ENCODE measurements at regions not wholly inside any gene's neighbourhood (a gene's known extent, or its start where the extent isn't known, plus 50 kb on each side); places are given as distances from the start of the nearest gene placed in this dataset.

DNA sequence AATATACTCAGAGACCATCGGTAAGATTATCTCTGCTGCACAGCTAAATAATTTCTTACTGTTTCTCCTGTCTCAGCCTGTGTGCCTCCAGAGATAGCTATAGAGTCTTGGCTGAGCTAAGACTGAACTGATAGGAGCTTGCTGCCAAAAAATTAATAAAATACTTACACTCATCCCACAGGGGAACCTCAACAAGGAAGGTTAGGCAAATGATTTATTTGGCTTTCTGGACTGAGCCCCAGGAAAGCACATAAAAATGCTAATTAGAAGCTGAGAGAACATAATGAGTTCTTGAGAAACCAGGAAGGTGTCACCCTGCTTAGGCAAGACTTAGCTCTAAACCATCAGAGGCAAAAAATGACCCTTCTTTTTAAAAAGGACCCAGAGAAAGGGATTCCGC, 534.5 kb downstream of the TNS3 start:
- H3K36me3 Mint-ChIP-seq (ENCODE audit: insufficient read depth, unreplicated experiment) = no peaks in the 10 kb centered on the region
- ChIA-PET CTCF (no interaction called here), POLR2A (no interaction called here)
- TF ChIP-seq, protein P1, sequence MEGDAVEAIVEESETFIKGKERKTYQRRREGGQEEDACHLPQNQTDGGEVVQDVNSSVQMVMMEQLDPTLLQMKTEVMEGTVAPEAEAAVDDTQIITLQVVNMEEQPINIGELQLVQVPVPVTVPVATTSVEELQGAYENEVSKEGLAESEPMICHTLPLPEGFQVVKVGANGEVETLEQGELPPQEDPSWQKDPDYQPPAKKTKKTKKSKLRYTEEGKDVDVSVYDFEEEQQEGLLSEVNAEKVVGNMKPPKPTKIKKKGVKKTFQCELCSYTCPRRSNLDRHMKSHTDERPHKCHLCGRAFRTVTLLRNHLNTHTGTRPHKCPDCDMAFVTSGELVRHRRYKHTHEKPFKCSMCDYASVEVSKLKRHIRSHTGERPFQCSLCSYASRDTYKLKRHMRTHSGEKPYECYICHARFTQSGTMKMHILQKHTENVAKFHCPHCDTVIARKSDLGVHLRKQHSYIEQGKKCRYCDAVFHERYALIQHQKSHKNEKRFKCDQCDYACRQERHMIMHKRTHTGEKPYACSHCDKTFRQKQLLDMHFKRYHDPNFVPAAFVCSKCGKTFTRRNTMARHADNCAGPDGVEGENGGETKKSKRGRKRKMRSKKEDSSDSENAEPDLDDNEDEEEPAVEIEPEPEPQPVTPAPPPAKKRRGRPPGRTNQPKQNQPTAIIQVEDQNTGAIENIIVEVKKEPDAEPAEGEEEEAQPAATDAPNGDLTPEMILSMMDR (IDR thresholded peaks at IDR 0.05; ENCODE audit: unreplicated experiment) = no peak
- intact Hi-C loops (cut with micrococcal nuclease) = no loop called here
- H3K9me3 Mint-ChIP-seq (ENCODE audit: unreplicated experiment) = no peaks in the 10 kb centered on the region
- H3K27me3 Mint-ChIP-seq (ENCODE audit: insufficient read depth, unreplicated experiment) = no peaks in the 10 kb centered on the region
- H3K27ac Mint-ChIP-seq (ENCODE audit: low read depth, unreplicated experiment) = no peak overlapping the region
- no TSS peak for BruUV-seq (replicated peaks)
- H3K4me3 Mint-ChIP-seq (ENCODE audit: unreplicated experiment) = no peak overlapping the region
- no peaks in the 10 kb centered on the region for H3K4me1 Mint-ChIP-seq (ENCODE audit: insufficient read depth, unreplicated experiment)
- no peak for DNase-seq (ENCODE audit: unreplicated experiment)

DNA sequence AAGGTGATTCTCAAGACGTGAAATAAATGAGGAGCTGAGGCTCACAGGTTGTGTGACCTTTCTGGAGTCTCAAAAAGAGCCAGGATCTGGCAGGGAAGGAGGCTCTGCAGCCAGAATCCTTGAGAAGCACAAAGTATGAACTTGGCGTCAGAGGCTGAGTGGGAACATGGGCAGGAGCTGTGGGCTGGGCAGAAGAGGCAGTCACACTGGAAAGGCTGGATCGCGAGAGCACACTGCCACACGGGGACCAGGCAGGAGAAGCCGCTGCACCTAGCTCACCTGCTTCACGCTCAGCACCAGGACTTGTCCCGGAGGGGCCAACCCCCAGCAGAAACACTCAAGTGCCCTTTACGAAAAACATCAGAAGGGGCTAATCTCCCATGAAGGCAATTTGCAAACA, 535.0 kb downstream of the TNS3 start:
- TF ChIP-seq, protein P1 (IDR thresholded peaks at IDR 0.05; ENCODE audit: unreplicated experiment) = no peak
- no peak overlapping the region for H3K4me3 Mint-ChIP-seq (ENCODE audit: unreplicated experiment)
- ChIA-PET POLR2A (no interaction called here), CTCF (no interaction called here)
- H3K4me1 Mint-ChIP-seq (ENCODE audit: insufficient read depth, unreplicated experiment) = no peaks in the 10 kb centered on the region
- DNase-seq (ENCODE audit: unreplicated experiment) = no peak
- no TSS peak for BruUV-seq (replicated peaks)
- no peaks in the 10 kb centered on the region for H3K27me3 Mint-ChIP-seq (ENCODE audit: insufficient read depth, unreplicated experiment)
- no peaks in the 10 kb centered on the region for H3K9me3 Mint-ChIP-seq (ENCODE audit: unreplicated experiment)
- no peak overlapping the region for H3K27ac Mint-ChIP-seq (ENCODE audit: low read depth, unreplicated experiment)
- no peaks in the 10 kb centered on the region for H3K36me3 Mint-ChIP-seq (ENCODE audit: insufficient read depth, unreplicated experiment)
- intact Hi-C loops (cut with micrococcal nuclease) = no loop called here

DNA sequence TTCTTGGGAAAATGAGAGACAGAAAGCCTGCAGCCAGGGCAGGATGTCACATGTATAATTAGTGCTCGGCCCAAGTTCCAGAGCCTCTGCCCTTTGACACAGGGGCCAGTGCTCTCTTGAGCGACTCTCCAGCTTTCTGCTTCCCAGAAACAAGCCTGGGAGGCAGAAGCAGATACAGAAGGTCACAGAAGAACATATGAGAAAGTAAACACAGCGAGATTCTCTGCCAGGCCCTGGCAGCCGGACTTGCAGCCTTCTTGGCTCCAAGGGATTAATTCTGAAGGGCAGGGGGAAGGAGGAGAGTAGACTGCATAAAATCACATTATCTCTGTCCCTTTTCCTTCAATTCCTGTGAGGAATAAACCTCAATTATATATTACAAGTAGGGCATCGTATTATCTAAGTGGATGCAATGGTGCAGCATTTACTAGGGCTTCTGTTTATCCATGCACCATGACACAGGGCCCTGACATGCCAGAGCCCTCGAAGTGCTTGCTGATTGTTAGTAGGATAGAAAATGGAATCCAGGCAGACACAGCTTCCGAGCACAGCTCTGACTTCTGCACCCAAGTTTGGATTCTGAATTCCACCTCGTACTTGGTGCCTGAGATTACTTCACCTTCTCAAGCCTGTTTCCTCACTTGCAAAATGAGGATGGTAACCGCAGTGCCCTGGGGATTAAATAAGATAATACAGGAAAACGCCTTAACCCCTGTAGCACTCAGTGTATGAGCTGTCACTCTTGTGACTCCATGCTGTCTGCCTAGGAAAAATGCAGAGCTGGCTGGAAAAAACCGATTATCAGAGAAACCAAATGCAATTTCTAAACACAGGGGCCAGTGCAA, 536.5 kb downstream of the TNS3 start:
- H3K4me3 Mint-ChIP-seq (ENCODE audit: unreplicated experiment) = no peak overlapping the region
- intact Hi-C loops (cut with micrococcal nuclease) = no loop called here
- H3K36me3 Mint-ChIP-seq (ENCODE audit: insufficient read depth, unreplicated experiment) = no peaks in the 10 kb centered on the region
- H3K27me3 Mint-ChIP-seq (ENCODE audit: insufficient read depth, unreplicated experiment) = no peaks in the 10 kb centered on the region
- no peaks in the 10 kb centered on the region for H3K4me1 Mint-ChIP-seq (ENCODE audit: insufficient read depth, unreplicated experiment)
- H3K27ac Mint-ChIP-seq (ENCODE audit: low read depth, unreplicated experiment) = no peak overlapping the region
- H3K9me3 Mint-ChIP-seq (ENCODE audit: unreplicated experiment) = no peaks in the 10 kb centered on the region
- no TSS peak for BruUV-seq (replicated peaks)
- CTCF ChIA-PET = interaction anchor here (0.5 kb wide), 1 partner anchor 1673 kb away, joined by 3 read pairs; no protein-coding TSS in a partner anchor
- TF ChIP-seq, protein P1 (IDR thresholded peaks at IDR 0.05; ENCODE audit: unreplicated experiment) = no peak
- DNase-seq (ENCODE audit: unreplicated experiment) = no peak
- POLR2A ChIA-PET = interaction anchor here (0.9 kb wide), 1 partner anchor 17 kb away, joined by 4 read pairs; no protein-coding TSS in a partner anchor

DNA sequence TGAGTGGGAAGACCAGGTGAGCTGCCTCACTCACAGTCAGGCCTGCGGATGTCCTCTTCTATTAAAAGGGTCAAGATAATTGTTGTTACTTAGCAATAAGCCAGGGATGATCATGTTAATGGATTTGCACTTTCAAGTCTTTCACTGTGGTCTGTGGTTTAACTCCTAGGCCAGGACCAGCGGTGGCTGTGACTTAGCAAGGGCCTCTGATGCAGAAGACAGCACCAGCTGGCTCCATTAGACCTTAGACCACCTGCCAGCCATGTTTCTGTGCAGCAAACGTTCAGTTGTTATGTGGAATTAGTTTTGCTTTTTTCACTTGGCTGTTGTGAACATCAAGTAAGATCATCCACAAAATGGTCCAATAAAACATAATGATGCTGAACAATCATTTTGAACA, 537.3 kb downstream of the TNS3 start:
- H3K36me3 Mint-ChIP-seq (ENCODE audit: insufficient read depth, unreplicated experiment) = no peaks in the 10 kb centered on the region
- H3K27me3 Mint-ChIP-seq (ENCODE audit: insufficient read depth, unreplicated experiment) = no peaks in the 10 kb centered on the region
- intact Hi-C loops (cut with micrococcal nuclease) = no loop called here
- POLR2A ChIA-PET = no interaction called here
- H3K4me3 Mint-ChIP-seq (ENCODE audit: unreplicated experiment) = no peak overlapping the region
- no peak overlapping the region for H3K27ac Mint-ChIP-seq (ENCODE audit: low read depth, unreplicated experiment)
- no peaks in the 10 kb centered on the region for H3K9me3 Mint-ChIP-seq (ENCODE audit: unreplicated experiment)
- TF ChIP-seq, protein P1 (IDR thresholded peaks at IDR 0.05; ENCODE audit: unreplicated experiment) = no peak
- CTCF ChIA-PET = no interaction called here
- no TSS peak for BruUV-seq (replicated peaks)
- DNase-seq (ENCODE audit: unreplicated experiment) = no peak
- no peaks in the 10 kb centered on the region for H3K4me1 Mint-ChIP-seq (ENCODE audit: insufficient read depth, unreplicated experiment)
